PFSK-1 (cell line): ENCODE measurements at regions not wholly inside any gene's neighbourhood (a gene's known extent, or its start where the extent isn't known, plus 50 kb on each side); places are given as distances from the start of the nearest gene placed in this dataset.

Experiments used
- FOXP2 ChIP-seq: optimal IDR thresholded peaks from 2 replicates; pipeline ENCODE3; 2011; ENCODE audit warnings: borderline replicate concordance, control low read depth, inconsistent platforms; ENCODE audit not compliant: insufficient read depth; ENCODE audit errors: extremely low read length, extremely low read depth
- POLR2AphosphoS5 ChIP-seq: IDR thresholded peaks from 2 replicates; pipeline ENCODE4 v1.6.1; 2012; ENCODE audit warnings: low read depth, mild to moderate bottlenecking, control low read depth, low read length, moderate library complexity
- SIN3A ChIP-seq: IDR thresholded peaks from 2 replicates; pipeline ENCODE4 v1.6.1; 2012; ENCODE audit warnings: mild to moderate bottlenecking, low read length, moderate library complexity, borderline replicate concordance; ENCODE audit not compliant: insufficient read depth
- TAF1 ChIP-seq: IDR thresholded peaks from 2 replicates; pipeline ENCODE4 v1.6.1; 2012; ENCODE audit warnings: low read length, control low read depth, borderline replicate concordance; ENCODE audit not compliant: insufficient read depth
- TF ChIP-seq, protein P1 (sequence below), 2 experiments: IDR thresholded peaks; 2 replicates each; pipeline versions ENCODE4 v1.6.1 to v1.8.0; 2011 to 2012; ENCODE audit warnings: low read depth in 2 of 2, low read length in 2 of 2, control low read depth in 1 of 2, inconsistent platforms in 1 of 2, mild to moderate bottlenecking in 1 of 2, moderate library complexity in 1 of 2; ENCODE audit not compliant: insufficient read depth in 1 of 2

DNA sequence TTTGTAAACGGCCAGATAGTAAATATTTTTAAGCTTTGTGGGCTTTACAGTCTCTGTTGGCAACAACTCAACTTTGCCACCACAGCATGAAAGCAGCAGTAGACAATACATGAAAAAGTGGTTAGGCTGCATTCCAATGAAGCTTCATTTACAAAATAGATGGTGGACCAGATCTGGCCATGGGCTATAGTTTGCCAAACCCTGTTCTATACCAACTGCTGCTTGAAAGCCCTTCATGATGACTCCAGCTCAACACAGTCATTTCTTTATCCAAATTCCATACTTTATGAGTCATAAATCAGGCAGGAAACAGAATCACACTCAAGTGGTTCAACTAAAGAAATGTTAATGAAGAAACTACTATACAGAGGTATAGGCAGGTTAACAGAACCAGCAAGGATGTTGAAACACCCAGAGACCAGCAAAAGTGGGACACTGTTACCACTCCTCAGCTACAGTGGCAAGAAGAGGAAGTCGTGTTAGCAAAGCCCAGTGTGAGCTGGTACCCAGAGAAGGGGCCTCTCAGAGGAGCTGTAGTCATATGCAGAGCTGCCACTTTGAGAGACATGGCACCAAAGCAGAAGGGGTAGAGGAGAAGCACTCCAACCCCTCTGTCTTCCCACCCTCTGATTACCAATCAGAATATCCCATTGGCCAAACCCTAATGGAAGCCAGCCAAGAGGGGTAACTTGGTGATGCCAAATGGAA, 72.5 kb downstream of the PRLHR start:
- TF ChIP-seq POLR2AphosphoS5 (no peak), TAF1 (no peak), FOXP2 (no peak), SIN3A (no peak)
- TF ChIP-seq, protein P1, sequence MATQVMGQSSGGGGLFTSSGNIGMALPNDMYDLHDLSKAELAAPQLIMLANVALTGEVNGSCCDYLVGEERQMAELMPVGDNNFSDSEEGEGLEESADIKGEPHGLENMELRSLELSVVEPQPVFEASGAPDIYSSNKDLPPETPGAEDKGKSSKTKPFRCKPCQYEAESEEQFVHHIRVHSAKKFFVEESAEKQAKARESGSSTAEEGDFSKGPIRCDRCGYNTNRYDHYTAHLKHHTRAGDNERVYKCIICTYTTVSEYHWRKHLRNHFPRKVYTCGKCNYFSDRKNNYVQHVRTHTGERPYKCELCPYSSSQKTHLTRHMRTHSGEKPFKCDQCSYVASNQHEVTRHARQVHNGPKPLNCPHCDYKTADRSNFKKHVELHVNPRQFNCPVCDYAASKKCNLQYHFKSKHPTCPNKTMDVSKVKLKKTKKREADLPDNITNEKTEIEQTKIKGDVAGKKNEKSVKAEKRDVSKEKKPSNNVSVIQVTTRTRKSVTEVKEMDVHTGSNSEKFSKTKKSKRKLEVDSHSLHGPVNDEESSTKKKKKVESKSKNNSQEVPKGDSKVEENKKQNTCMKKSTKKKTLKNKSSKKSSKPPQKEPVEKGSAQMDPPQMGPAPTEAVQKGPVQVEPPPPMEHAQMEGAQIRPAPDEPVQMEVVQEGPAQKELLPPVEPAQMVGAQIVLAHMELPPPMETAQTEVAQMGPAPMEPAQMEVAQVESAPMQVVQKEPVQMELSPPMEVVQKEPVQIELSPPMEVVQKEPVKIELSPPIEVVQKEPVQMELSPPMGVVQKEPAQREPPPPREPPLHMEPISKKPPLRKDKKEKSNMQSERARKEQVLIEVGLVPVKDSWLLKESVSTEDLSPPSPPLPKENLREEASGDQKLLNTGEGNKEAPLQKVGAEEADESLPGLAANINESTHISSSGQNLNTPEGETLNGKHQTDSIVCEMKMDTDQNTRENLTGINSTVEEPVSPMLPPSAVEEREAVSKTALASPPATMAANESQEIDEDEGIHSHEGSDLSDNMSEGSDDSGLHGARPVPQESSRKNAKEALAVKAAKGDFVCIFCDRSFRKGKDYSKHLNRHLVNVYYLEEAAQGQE (IDR thresholded peaks at IDR 0.05; ENCODE audit: insufficient read depth in 1 of 2, low read depth in 2 of 2, low read length in 2 of 2) = no peak
